Activated naive CD4-positive, alpha-beta T cell treated with anti-CD3 and anti-CD28 coated beads, Interleukin-2, amount 50 U/mL, for 16 hours (primary cell): ENCODE measurements at regions not wholly inside any gene's neighbourhood (a gene's known extent, or its start where the extent isn't known, plus 50 kb on each side); places are given as distances from the start of the nearest gene placed in this dataset.

Source experiments
- DNase-seq: peaks from one replicate; pipeline ENCODE4 v3.0.0-alpha.2; 2020

GRCh38 chr17:81345228-81346089 lies 49.8 kb upstream of the BAHCC1 start:
- peak; percentile 54 for DNase-seq
